CD4-positive, CD25-positive, alpha-beta regulatory T cell (primary cell): ENCODE measurements at regions not wholly inside any gene's neighbourhood (a gene's known extent, or its start where the extent isn't known, plus 50 kb on each side); places are given as distances from the start of the nearest gene placed in this dataset.

ENCODE experiments used
- ATAC-seq, 2 donors: fragments of 150-1000 bp; cut with Tn5 transposase; one replicate each; pipeline ENCODE4 v1.10.0; 2021; ENCODE audit warnings: low read depth in 2 of 2, moderate number of reproducible peaks in 2 of 2, moderate library complexity in 1 of 2
- DNase-seq, 3 donors: peaks; one replicate each; pipeline versions ENCODE4 v3.0.0 to v3.0.0-alpha.2; 2012 to 2022; ENCODE audit warnings: mixed read lengths in 1 of 3
- H3K27ac ChIP-seq: one replicate; pipeline ENCODE4 v1.7.0; 2013; ENCODE audit warnings: mild to moderate bottlenecking, low read length; ENCODE audit not compliant: insufficient read depth, poor library complexity, severe bottlenecking
- H3K27me3 ChIP-seq: one replicate; pipeline ENCODE4 v1.7.0; 2013; ENCODE audit warnings: low read length; ENCODE audit not compliant: control insufficient read depth, insufficient read depth
- H3K36me3 ChIP-seq: one replicate; pipeline ENCODE4 v1.7.0; 2013; ENCODE audit warnings: mild to moderate bottlenecking, low read length, moderate library complexity; ENCODE audit not compliant: control insufficient read depth, insufficient read depth
- H3K4me1 ChIP-seq: 2 replicates; pipeline ENCODE4 v1.7.0; 2013; ENCODE audit warnings: mild to moderate bottlenecking, low read length; ENCODE audit not compliant: insufficient read depth, control insufficient read depth, poor library complexity, severe bottlenecking
- H3K4me3 ChIP-seq: one replicate; pipeline ENCODE4 v1.7.0; 2013; ENCODE audit warnings: low read depth, mild to moderate bottlenecking, low read length, moderate library complexity
- H3K9me3 ChIP-seq, 2 experiments: 1 replicate in 1 of 2; 2 replicates in 1 of 2; pipeline ENCODE4 v1.7.0; 2013; ENCODE audit warnings: low read length in 2 of 2, mild to moderate bottlenecking in 1 of 2, moderate library complexity in 1 of 2; ENCODE audit not compliant: control insufficient read depth in 2 of 2
- H3K27ac Mint-ChIP-seq, 3 donors: one replicate each; pipeline ENCODE4 v1.8.0; 2020 to 2022; ENCODE audit warnings: mild to moderate bottlenecking in 3 of 3, mixed read lengths in 3 of 3, moderate library complexity in 2 of 3
- H3K27me3 Mint-ChIP-seq: one replicate; pipeline ENCODE4 v1.8.0; 2022; ENCODE audit warnings: mild to moderate bottlenecking, mixed read lengths
- H3K36me3 Mint-ChIP-seq: one replicate; pipeline ENCODE4 v1.8.0; 2020; ENCODE audit warnings: mixed read lengths
- H3K4me1 Mint-ChIP-seq, 4 donors: one replicate each; pipeline ENCODE4 v1.8.0; 2020 to 2022; ENCODE audit warnings: mixed read lengths in 4 of 4, mild to moderate bottlenecking in 1 of 4
- H3K4me3 Mint-ChIP-seq, 4 donors: one replicate each; pipeline ENCODE4 v1.8.0; 2020 to 2022; ENCODE audit warnings: mild to moderate bottlenecking in 4 of 4, mixed read lengths in 4 of 4, moderate library complexity in 3 of 4
- H3K9me3 Mint-ChIP-seq, 7 donors: one replicate each; pipeline ENCODE4 v1.8.0; 2020 to 2022; ENCODE audit warnings: mixed read lengths in 7 of 7, mild to moderate bottlenecking in 3 of 7, moderate library complexity in 2 of 7

DNA sequence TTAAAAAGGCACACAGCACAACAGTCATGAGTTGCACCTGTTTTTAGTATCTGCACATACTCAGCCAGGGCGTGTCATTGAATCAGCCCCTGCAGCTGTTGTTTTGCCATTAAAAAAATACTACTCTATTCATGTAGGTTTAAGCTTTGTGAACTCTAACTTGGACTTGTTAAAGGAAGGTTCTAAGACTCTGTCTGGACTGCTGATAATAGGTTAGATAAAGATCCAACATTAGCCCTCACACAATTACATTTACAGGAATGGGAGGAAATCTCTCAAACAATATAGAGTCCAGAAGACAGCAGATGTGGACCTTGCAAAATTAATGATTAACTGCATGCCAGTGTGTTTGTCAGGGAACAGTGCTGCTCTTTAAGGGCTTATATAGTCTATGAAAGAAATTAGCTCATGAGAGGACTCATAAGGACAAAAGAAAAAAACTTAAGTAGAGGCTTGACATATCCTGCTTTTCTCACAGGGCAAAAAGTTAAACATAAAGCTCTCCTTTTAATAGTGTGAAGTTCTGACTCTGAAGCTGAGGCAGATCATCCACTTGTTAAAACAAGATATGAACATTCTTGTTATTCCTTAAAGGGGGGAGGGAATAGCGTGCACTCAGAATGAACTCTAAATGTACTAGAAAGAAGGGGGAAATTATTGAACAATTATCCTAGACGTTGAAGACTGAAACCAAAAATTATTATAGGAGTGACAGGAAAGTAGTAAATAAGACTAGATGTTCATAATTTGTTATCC lies 243.6 kb downstream of the NDFIP2 start:
- Mint-ChIP-seq H3K9me3 (peaks cover 0 to 1% (median 0%) of the 10 kb centered on the region in 7 donors), H3K27ac (no peak overlapping the region), H3K4me1 (no peaks in the 10 kb centered on the region), H3K36me3 (no peaks in the 10 kb centered on the region), H3K27me3 (no peaks in the 10 kb centered on the region), H3K4me3 (no peak overlapping the region)
- H3K4me3 ChIP-seq = no peak overlapping the region
- H3K9me3 ChIP-seq = no peaks in the 10 kb centered on the region
- ATAC-seq (no peak), DNase-seq (no peak)
- no peaks in the 10 kb centered on the region for H3K27me3 ChIP-seq
- no peaks in the 10 kb centered on the region for H3K36me3 ChIP-seq
- H3K27ac ChIP-seq = no peak overlapping the region
- H3K4me1 ChIP-seq = no peaks in the 10 kb centered on the region

GRCh38 chr13:79723519-79724024 lies 242.6 kb downstream of the NDFIP2 start:
- H3K27ac ChIP-seq = no peak overlapping the region
- no peak for DNase-seq
- H3K36me3 Mint-ChIP-seq = no peaks in the 10 kb centered on the region
- no peak overlapping the region for H3K4me3 Mint-ChIP-seq
- no peaks in the 10 kb centered on the region for H3K4me1 Mint-ChIP-seq
- no peaks in the 10 kb centered on the region for H3K27me3 ChIP-seq
- H3K4me1 ChIP-seq = no peaks in the 10 kb centered on the region
- H3K9me3 Mint-ChIP-seq = peaks cover 0 to 1% (median 0%) of the 10 kb centered on the region in 7 donors
- H3K27me3 Mint-ChIP-seq = no peaks in the 10 kb centered on the region
- ATAC-seq = no peak
- H3K9me3 ChIP-seq = no peaks in the 10 kb centered on the region
- H3K27ac Mint-ChIP-seq = no peak overlapping the region
- H3K36me3 ChIP-seq = no peaks in the 10 kb centered on the region
- H3K4me3 ChIP-seq = no peak overlapping the region

GRCh38 chr13:79722885-79723445 lies 242.0 kb downstream of the NDFIP2 start:
- Histone ChIP-seq H3K36me3 (no peaks in the 10 kb centered on the region), H3K9me3 (no peaks in the 10 kb centered on the region), H3K4me3 (no peak overlapping the region), H3K27me3 (no peaks in the 10 kb centered on the region), H3K4me1 (no peaks in the 10 kb centered on the region), H3K27ac (no peak overlapping the region)
- no peaks in the 10 kb centered on the region for H3K4me1 Mint-ChIP-seq
- no peak for DNase-seq
- ATAC-seq = no peak
- H3K27me3 Mint-ChIP-seq = no peaks in the 10 kb centered on the region
- H3K9me3 Mint-ChIP-seq = peaks cover 0 to 2% (median under 1%) of the 10 kb centered on the region in 7 donors
- H3K27ac Mint-ChIP-seq = no peak overlapping the region
- H3K4me3 Mint-ChIP-seq = no peak overlapping the region
- H3K36me3 Mint-ChIP-seq = no peaks in the 10 kb centered on the region

DNA sequence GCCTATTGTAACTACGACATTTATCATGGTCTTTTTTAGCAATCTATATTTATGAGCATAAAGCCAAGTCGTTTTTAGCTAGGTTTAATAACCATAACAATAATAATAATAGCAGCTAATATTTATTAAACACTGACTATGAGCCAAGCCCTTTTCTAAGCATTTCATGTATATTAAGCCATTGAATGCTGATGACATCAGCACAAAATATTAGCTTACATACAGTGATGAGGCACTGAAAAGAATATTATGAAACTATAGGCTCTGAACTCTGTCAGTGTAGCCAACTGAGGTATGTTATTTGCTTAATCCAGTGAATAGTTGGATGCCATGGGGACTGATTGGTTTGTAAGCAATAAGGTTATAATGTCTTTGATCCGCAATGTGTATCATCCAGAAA lies 235.2 kb downstream of the NDFIP2 start:
- H3K9me3 ChIP-seq = no peaks in the 10 kb centered on the region
- H3K4me1 ChIP-seq = no peaks in the 10 kb centered on the region
- Mint-ChIP-seq H3K27me3 (no peaks in the 10 kb centered on the region), H3K27ac (no peak overlapping the region), H3K4me3 (no peak overlapping the region), H3K9me3 (peaks cover 0 to 7% (median 2%) of the 10 kb centered on the region in 7 donors), H3K36me3 (no peaks in the 10 kb centered on the region), H3K4me1 (no peaks in the 10 kb centered on the region)
- H3K27me3 ChIP-seq = no peaks in the 10 kb centered on the region
- H3K36me3 ChIP-seq = no peaks in the 10 kb centered on the region
- DNase-seq (no peak), ATAC-seq (no peak)
- H3K27ac ChIP-seq = no peak overlapping the region
- H3K4me3 ChIP-seq = no peak overlapping the region

DNA sequence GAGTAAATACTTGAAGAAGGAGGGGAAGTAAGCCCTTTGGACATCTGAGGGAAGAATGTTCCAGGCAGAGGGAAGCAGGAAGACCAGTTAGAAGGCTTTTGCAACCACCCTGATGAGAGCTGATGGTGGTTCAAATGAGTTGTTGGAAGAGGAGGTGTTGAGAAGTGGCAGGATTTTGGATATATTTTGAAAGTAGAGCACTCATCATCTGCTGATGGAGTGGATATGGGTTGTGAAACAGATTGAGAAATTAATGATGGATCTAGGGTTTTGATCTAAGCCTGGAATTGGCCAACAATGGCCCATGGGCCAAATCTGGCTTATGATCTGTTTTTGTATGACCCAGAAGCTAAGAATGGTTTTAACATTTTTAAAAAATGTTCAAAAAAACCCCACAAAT lies 230.7 kb downstream of the NDFIP2 start:
- Histone ChIP-seq H3K4me3 (no peak overlapping the region), H3K9me3 (no peaks in the 10 kb centered on the region), H3K4me1 (no peaks in the 10 kb centered on the region), H3K36me3 (no peaks in the 10 kb centered on the region), H3K27ac (no peak overlapping the region), H3K27me3 (no peaks in the 10 kb centered on the region)
- H3K4me1 Mint-ChIP-seq = no peaks in the 10 kb centered on the region
- H3K9me3 Mint-ChIP-seq = peaks cover 0 to 5% (median 0%) of the 10 kb centered on the region in 7 donors
- no peak overlapping the region for H3K27ac Mint-ChIP-seq
- H3K4me3 Mint-ChIP-seq = no peak overlapping the region
- H3K27me3 Mint-ChIP-seq = no peaks in the 10 kb centered on the region
- DNase-seq = no peak
- no peaks in the 10 kb centered on the region for H3K36me3 Mint-ChIP-seq
- ATAC-seq = no peak

DNA sequence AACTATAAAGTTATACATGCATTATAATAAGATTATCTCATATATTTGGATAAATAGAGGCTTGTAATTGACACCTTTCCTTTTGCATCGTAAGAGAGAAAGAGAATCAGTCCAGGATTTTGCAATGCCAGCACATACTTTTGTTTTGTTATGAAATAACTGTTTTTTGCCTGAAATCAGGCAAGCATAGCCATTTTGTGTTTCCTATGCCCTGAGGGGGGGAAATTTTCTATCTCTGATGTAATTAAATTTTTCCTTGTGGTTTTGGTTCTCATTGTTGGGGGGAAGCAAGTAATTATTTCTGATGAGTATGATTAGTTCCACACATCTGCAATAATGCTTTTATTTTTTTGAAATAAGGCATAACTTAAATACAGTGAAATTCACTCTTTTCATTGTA lies 229.4 kb downstream of the NDFIP2 start:
- H3K27me3 Mint-ChIP-seq = no peaks in the 10 kb centered on the region
- no peaks in the 10 kb centered on the region for H3K36me3 Mint-ChIP-seq
- no peak overlapping the region for H3K27ac Mint-ChIP-seq

DNA sequence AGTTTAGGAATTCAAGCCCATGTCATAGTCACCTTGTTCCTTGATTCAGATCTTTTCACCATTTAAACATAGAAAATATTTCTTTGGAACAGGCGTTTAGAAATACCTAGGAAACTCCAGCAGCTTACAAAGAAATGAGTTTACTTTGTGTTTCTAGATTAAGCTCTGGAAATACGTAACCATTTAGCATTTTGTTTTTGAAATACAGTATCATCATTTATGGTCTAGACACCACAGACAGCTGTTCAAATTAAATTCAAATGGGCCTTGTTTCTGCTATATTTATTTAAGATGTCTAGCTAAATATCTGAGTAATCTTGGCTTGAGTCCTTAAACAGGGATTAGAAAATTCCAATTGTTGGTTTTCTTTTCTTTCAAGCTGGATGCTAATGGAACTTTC lies 228.5 kb downstream of the NDFIP2 start:
- DNase-seq (no peak), ATAC-seq (no peak)
- no peaks in the 10 kb centered on the region for H3K4me1 ChIP-seq
- peaks cover 0 to 4% (median 0%) of the 10 kb centered on the region in 7 donors for H3K9me3 Mint-ChIP-seq
- no peaks in the 10 kb centered on the region for H3K9me3 ChIP-seq
- no peaks in the 10 kb centered on the region for H3K36me3 ChIP-seq
- no peak overlapping the region for H3K4me3 ChIP-seq
- H3K36me3 Mint-ChIP-seq = no peaks in the 10 kb centered on the region
- no peaks in the 10 kb centered on the region for H3K27me3 Mint-ChIP-seq
- no peak overlapping the region for H3K4me3 Mint-ChIP-seq
- no peak overlapping the region for H3K27ac ChIP-seq
- no peaks in the 10 kb centered on the region for H3K27me3 ChIP-seq
- H3K27ac Mint-ChIP-seq = no peak overlapping the region
- H3K4me1 Mint-ChIP-seq = no peaks in the 10 kb centered on the region

More for the DNA sequence above, 229.4 kb downstream of the NDFIP2 start:
- Histone ChIP-seq H3K27me3 (no peaks in the 10 kb centered on the region), H3K4me1 (no peaks in the 10 kb centered on the region), H3K27ac (no peak overlapping the region), H3K9me3 (no peaks in the 10 kb centered on the region), H3K36me3 (no peaks in the 10 kb centered on the region), H3K4me3 (no peak overlapping the region)
- ATAC-seq (no peak), DNase-seq (no peak)
- Mint-ChIP-seq H3K4me1 (no peaks in the 10 kb centered on the region), H3K9me3 (peaks cover 0 to 4% (median 0%) of the 10 kb centered on the region in 7 donors), H3K4me3 (no peak overlapping the region)

GRCh38 chr13:79703772-79704171 lies 222.8 kb downstream of the NDFIP2 start:
- no peaks in the 10 kb centered on the region for H3K9me3 ChIP-seq
- H3K36me3 ChIP-seq = no peaks in the 10 kb centered on the region
- H3K27ac ChIP-seq = no peak overlapping the region
- H3K9me3 Mint-ChIP-seq = peaks cover 0 to 2% (median 0%) of the 10 kb centered on the region in 7 donors
- DNase-seq (no peak), ATAC-seq (no peak)
- H3K27me3 Mint-ChIP-seq = no peaks in the 10 kb centered on the region
- no peaks in the 10 kb centered on the region for H3K36me3 Mint-ChIP-seq
- H3K4me3 Mint-ChIP-seq = no peak overlapping the region
- no peaks in the 10 kb centered on the region for H3K27me3 ChIP-seq
- H3K27ac Mint-ChIP-seq = no peak overlapping the region
- H3K4me3 ChIP-seq = no peak overlapping the region
- H3K4me1 ChIP-seq = no peaks in the 10 kb centered on the region
- no peaks in the 10 kb centered on the region for H3K4me1 Mint-ChIP-seq
